ENCODE measurements at regions not wholly inside any gene's neighbourhood (a gene's known extent, or its start where the extent isn't known, plus 50 kb on each side); places are given as distances from the start of the nearest gene placed in this dataset.

DNA sequence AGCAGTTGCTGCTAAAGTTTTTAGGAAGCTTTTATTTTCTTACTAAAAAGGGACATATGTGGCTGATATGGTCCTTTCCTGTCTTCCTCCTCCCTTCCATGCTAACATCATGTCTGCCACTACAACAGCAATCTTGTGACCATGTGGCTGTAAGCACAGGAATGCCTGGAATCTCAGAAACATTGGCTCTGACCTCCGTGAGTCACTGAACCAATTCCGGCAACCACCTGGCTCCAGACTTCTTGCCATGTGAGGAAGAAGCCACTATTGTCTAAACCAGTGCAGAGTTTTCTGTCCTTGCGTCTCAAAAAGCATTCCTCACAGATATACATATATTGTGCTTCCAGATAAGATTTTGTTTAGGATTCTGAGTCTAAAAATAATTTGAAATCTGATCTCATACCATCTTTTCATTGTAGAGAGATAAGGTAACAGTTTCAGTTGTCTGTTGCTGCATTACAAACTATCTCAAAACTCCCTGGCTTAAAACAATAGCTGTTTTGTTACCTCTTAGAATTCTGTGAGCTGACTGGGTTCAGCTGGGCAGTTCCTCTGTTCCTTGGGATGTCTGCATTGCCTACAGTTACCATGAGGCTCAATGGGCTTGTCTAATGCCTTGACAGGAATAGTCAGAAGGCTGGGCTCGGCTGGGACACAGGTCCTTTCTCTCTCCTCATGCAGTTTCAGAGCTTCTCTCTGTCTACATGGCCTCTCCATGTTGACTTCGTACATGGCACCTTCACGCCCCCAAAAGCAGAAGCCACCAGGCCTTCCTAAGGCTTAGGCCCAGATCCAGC is 77.3 kb upstream of the MAGI1 start:
- POLR2A ChIA-PET: no interaction called here

DNA sequence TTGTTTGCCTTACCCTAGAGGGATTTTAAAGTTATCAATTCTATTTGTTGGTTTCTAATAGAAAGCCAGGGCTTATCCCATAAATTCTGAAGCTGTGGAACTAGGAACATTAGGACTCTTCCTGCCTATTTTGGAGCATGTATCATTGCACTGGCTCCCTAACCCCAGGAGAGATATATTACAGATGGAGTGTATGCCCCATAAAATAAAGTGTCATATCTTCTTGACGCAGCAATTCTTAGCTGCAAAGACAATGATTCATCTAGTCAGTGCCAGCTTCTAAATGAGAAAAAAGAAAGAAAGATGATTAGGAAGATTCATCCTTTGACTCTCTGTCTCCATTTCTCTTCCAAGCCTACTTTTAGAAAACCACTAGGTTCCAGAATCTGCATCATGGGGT is 74.8 kb upstream of the MAGI1 start:
- in situ Hi-C loops (cut with HindIII; ENCODE audit: low pct_unique_long_range_greater_than_20kb, low sequenced_read_pairs): no loop called here
- intact Hi-C loops (cut with micrococcal nuclease; ENCODE audit: unreplicated experiment): no loop called here
- CTCF ChIA-PET: no interaction called here

More for the DNA sequence above, 77.3 kb upstream of the MAGI1 start:
- Histone ChIP-seq H3K36me3 (ENCODE audit: control insufficient read depth, insufficient read depth, low read length) (no peaks in the 10 kb centered on the region), H3K27me3 (ENCODE audit: control insufficient read depth, insufficient read depth, low read length) (no peaks in the 10 kb centered on the region), H3K4me1 (ENCODE audit: control insufficient read depth, insufficient read depth, low read length) (no peaks in the 10 kb centered on the region; the same call in 1 of the 2 replicates), H3K27ac (ENCODE audit: low read length) (no peak overlapping the region), H3K9me3 (ENCODE audit: control insufficient read depth, insufficient read depth, low read depth, low read length) (no peaks in the 10 kb centered on the region), H3K4me3 (ENCODE audit: low read depth in 2 of 2, low read length in 2 of 2) (no peak overlapping the region)
- TF ChIP-seq POLR2AphosphoS5 (IDR thresholded peaks at IDR 0.05; ENCODE audit: low read depth, low read length) (no peak), SIN3A (IDR thresholded peaks at IDR 0.05; ENCODE audit: borderline replicate concordance, insufficient read depth, low read depth, low read length) (no peak), TCF7L2 (IDR thresholded peaks at IDR 0.05; ENCODE audit: low read depth, low read length) (no peak)
- TF ChIP-seq, protein P1, sequence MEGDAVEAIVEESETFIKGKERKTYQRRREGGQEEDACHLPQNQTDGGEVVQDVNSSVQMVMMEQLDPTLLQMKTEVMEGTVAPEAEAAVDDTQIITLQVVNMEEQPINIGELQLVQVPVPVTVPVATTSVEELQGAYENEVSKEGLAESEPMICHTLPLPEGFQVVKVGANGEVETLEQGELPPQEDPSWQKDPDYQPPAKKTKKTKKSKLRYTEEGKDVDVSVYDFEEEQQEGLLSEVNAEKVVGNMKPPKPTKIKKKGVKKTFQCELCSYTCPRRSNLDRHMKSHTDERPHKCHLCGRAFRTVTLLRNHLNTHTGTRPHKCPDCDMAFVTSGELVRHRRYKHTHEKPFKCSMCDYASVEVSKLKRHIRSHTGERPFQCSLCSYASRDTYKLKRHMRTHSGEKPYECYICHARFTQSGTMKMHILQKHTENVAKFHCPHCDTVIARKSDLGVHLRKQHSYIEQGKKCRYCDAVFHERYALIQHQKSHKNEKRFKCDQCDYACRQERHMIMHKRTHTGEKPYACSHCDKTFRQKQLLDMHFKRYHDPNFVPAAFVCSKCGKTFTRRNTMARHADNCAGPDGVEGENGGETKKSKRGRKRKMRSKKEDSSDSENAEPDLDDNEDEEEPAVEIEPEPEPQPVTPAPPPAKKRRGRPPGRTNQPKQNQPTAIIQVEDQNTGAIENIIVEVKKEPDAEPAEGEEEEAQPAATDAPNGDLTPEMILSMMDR (IDR thresholded peaks at IDR 0.05): no peak
- TF ChIP-seq, protein P2, sequence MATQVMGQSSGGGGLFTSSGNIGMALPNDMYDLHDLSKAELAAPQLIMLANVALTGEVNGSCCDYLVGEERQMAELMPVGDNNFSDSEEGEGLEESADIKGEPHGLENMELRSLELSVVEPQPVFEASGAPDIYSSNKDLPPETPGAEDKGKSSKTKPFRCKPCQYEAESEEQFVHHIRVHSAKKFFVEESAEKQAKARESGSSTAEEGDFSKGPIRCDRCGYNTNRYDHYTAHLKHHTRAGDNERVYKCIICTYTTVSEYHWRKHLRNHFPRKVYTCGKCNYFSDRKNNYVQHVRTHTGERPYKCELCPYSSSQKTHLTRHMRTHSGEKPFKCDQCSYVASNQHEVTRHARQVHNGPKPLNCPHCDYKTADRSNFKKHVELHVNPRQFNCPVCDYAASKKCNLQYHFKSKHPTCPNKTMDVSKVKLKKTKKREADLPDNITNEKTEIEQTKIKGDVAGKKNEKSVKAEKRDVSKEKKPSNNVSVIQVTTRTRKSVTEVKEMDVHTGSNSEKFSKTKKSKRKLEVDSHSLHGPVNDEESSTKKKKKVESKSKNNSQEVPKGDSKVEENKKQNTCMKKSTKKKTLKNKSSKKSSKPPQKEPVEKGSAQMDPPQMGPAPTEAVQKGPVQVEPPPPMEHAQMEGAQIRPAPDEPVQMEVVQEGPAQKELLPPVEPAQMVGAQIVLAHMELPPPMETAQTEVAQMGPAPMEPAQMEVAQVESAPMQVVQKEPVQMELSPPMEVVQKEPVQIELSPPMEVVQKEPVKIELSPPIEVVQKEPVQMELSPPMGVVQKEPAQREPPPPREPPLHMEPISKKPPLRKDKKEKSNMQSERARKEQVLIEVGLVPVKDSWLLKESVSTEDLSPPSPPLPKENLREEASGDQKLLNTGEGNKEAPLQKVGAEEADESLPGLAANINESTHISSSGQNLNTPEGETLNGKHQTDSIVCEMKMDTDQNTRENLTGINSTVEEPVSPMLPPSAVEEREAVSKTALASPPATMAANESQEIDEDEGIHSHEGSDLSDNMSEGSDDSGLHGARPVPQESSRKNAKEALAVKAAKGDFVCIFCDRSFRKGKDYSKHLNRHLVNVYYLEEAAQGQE (IDR thresholded peaks at IDR 0.05; ENCODE audit: insufficient read depth in 1 of 2, low read depth in 2 of 2, low read length in 1 of 2): no peak
- BruUV-seq (replicated peaks): no TSS peak
- ATAC-seq (0 out of 2 replicates have a peak, but pooled peaks have one; percentile 53), DNase-seq (ENCODE audit: low read depth, low spot score) (no peak)
- CTCF ChIA-PET: no interaction called here
- intact Hi-C loops (cut with micrococcal nuclease; ENCODE audit: unreplicated experiment): no loop called here
- in situ Hi-C loops (cut with HindIII; ENCODE audit: low pct_unique_long_range_greater_than_20kb, low sequenced_read_pairs): no loop called here

More for the DNA sequence above, 74.8 kb upstream of the MAGI1 start:
- TF ChIP-seq, protein P1 (IDR thresholded peaks at IDR 0.05): no peak
- TF ChIP-seq, protein P2 (IDR thresholded peaks at IDR 0.05; ENCODE audit: insufficient read depth in 1 of 2, low read depth in 2 of 2, low read length in 1 of 2): no peak
- TF ChIP-seq SIN3A (IDR thresholded peaks at IDR 0.05; ENCODE audit: borderline replicate concordance, insufficient read depth, low read depth, low read length): no peak
- no peak for TF ChIP-seq TCF7L2 (IDR thresholded peaks at IDR 0.05; ENCODE audit: low read depth, low read length)
- no peak for TF ChIP-seq POLR2AphosphoS5 (IDR thresholded peaks at IDR 0.05; ENCODE audit: low read depth, low read length)
- no peaks in the 10 kb centered on the region; the same call in 1 of the 2 replicates for H3K4me1 ChIP-seq (ENCODE audit: control insufficient read depth, insufficient read depth, low read length)
- POLR2A ChIA-PET: no interaction called here
- no peaks in the 10 kb centered on the region for H3K9me3 ChIP-seq (ENCODE audit: control insufficient read depth, insufficient read depth, low read depth, low read length)
- no TSS peak for BruUV-seq (replicated peaks)
- no peak overlapping the region for H3K27ac ChIP-seq (ENCODE audit: low read length)
- no peaks in the 10 kb centered on the region for H3K27me3 ChIP-seq (ENCODE audit: control insufficient read depth, insufficient read depth, low read length)
- no peak for DNase-seq (ENCODE audit: low read depth, low spot score)
- no peak for ATAC-seq
- H3K4me3 ChIP-seq (ENCODE audit: low read depth in 2 of 2, low read length in 2 of 2): no peak overlapping the region
- H3K36me3 ChIP-seq (ENCODE audit: control insufficient read depth, insufficient read depth, low read length): no peaks in the 10 kb centered on the region
